Ectodermal cell (in vitro differentiated cells): ENCODE measurements at regions not wholly inside any gene's neighbourhood (a gene's known extent, or its start where the extent isn't known, plus 50 kb on each side); places are given as distances from the start of the nearest gene placed in this dataset.
"Not testable (repeated sequence)": the region's sequence is repeated elsewhere in the genome, so short reads cannot be mapped to it uniquely, and the experiment has no call there.

Experiments
- H3K27ac ChIP-seq: 2 replicates; pipeline ENCODE4 v1.7.0; 2013; ENCODE audit warnings: mild to moderate bottlenecking, low read depth, low read length; ENCODE audit not compliant: insufficient read depth, poor library complexity, severe bottlenecking
- H3K27me3 ChIP-seq: 2 replicates; pipeline ENCODE4 v1.7.0; 2013; ENCODE audit warnings: mild to moderate bottlenecking, low read length; ENCODE audit not compliant: insufficient read depth, control insufficient read depth, poor library complexity, severe bottlenecking
- H3K36me3 ChIP-seq: one replicate; pipeline ENCODE4 v1.7.0; 2013; ENCODE audit warnings: low read length; ENCODE audit not compliant: control insufficient read depth, insufficient read depth
- H3K4me1 ChIP-seq: one replicate; pipeline ENCODE4 v1.7.0; 2013; ENCODE audit warnings: low read length; ENCODE audit not compliant: control insufficient read depth, insufficient read depth
- H3K4me3 ChIP-seq: 2 replicates; pipeline ENCODE4 v1.7.0; 2013; ENCODE audit warnings: low read depth, low read length, control low read depth; ENCODE audit not compliant: insufficient read depth
- H3K9me3 ChIP-seq: 2 replicates; pipeline ENCODE4 v1.7.0; 2013; ENCODE audit warnings: mild to moderate bottlenecking, low read length, moderate library complexity; ENCODE audit not compliant: control insufficient read depth
- WGBS, 2 experiments: methylation state at CpG; one replicate each; pipeline ENCODE4 v1.1.7; 2013; ENCODE audit warnings: missing lambda C conversion rate in 2 of 2; 5-methylcytosine and 5-hydroxymethylcytosine counted together

DNA sequence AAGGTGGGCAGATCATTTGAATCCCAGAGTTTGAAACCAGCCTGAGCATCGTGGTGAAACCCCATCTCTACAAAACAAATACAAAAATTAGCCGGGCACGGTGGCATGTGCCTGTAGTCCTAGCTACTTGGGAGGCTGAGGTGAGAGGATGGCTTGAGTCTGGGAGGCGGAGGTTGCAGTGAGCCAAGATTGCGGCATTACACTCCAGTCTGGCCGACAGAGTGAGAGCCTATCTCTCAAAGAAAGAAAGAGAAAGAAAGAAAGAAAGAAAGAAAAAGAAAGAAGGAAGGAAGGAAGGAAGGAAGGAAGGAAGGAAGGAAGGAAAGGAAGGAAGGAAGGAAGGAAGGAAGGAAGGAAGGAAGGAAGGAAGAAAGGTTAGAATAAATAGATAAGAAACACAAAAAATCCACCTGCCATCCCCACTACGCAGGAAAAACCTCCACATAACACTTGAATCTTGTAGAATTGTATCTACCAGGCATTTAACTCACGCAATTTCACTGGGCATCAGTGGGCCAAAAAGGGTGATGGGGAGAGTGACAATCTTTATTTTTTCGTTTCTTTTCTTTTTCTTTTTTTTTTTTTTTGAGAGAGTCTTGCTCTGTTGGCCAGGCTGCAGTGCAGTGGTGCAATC is 58.3 kb upstream of the PTPN1 start:
- H3K27ac ChIP-seq, H3K9me3 ChIP-seq, H3K4me3 ChIP-seq, H3K36me3 ChIP-seq, H3K27me3 ChIP-seq, H3K4me1 ChIP-seq: not testable (repeated sequence)
- WGBS, 2 experiments: 79 to 81% methylated on average over 8 to 9 of the region's 9 CpGs

- Histone ChIP-seq H3K27me3 (no peaks in the 10 kb centered on the region), H3K27ac (no peak overlapping the region), H3K36me3 (no peaks in the 10 kb centered on the region), H3K9me3 (no peaks in the 10 kb centered on the region), H3K4me1 (peaks cover 7% of the 10 kb centered on the region), H3K4me3 (no peak overlapping the region)
- WGBS, 2 experiments: 76% methylated on average over 5 to 6 of the region's 6 CpGs
Observed at GRCh38 chr20:50453533-50454244, 56.5 kb upstream of the PTPN1 start.

- not testable (repeated sequence) for H3K27me3 ChIP-seq, H3K4me3 ChIP-seq, H3K27ac ChIP-seq, H3K36me3 ChIP-seq, H3K9me3 ChIP-seq, H3K4me1 ChIP-seq
- WGBS, 2 experiments: 90 to 94% methylated on average over 5 of the region's 5 CpGs
Observed at GRCh38 chr20:50455245-50455644, 54.9 kb upstream of the PTPN1 start.

DNA sequence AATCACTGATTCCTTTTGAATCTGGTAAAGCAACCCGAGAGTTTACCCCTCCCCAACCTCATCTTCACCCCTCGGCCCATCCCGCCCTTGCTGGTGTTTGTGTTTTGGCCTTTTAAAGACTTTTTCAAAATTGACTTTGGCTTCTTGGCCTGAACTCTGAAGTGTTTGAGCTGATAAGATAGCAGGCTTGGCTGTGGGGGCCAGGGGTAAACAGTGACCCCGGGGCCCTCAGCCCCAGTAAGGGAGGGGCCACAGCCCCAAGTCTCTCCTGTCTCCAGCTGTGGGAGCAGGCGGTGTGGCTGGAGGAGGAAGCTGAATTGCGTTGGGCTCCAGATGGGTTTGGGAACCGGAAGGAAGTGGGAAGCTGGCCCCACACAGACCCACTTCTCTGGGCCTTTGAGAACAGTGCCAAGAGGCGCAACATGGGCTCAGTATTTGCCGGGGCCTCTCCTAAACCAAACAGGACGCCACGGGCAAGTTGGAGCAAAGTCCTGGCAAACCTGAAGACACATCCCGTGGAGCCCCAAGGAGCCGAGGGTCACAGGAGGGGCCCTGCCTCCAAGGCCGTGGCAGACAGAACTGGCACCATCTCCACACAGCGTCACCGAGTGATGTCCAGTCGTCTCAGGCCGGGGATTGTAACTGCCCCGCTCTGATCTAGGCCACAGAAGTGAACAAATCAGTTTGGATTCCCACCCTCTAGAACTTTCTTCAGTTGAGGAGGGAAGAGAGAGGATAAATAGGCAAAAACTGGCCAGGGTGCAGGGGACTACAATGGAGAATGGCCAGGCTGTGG is 54.3 kb upstream of the PTPN1 start:
- Histone ChIP-seq H3K9me3 (no peaks in the 10 kb centered on the region), H3K4me1 (peaks cover 7% of the 10 kb centered on the region), H3K27ac (no peak overlapping the region), H3K27me3 (no peaks in the 10 kb centered on the region), H3K4me3 (no peak overlapping the region), H3K36me3 (no peaks in the 10 kb centered on the region)
- WGBS, 2 experiments: 84 to 85% methylated on average over 19 of the region's 19 CpGs

GRCh38 chr20:50456452-50457324 is 53.5 kb upstream of the PTPN1 start:
- H3K27ac ChIP-seq: no peak overlapping the region

DNA sequence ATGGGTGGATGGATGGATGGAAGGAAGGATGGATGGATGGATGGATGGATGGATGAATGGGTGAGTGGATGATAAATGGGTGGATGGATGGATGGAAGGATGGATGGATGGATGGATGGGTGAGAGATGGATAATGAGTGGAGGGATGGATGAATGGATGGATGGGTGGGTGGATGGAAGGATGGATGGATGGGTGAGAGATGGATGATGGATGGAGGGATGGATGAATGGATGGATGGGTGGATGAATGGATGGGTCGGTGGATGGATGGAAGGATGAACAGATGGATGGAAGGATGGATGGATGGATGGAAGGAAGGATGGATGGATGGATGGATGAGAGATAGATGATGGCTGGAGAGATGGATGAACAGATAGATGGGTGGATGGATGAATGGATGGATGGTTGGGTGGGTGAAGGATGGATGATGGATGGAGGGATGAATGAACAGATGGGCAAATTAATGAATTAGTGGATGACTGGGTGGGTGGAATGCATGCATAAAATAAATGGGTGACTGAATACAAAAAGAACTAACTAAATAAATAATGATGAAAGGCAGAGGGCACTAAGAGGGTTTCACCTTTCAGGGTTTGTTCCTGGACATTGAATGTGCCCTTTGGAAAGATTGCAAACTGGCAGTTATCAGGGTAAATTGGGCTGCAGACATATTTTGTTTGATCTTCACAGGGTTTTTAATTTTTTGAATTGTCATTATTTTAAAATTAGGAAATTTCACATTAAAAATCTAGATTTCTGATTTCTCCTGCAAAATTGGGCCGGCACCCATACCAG is 50.9 kb upstream of the PTPN1 start:
- no peaks in the 10 kb centered on the region for H3K9me3 ChIP-seq
- no peaks in the 10 kb centered on the region for H3K36me3 ChIP-seq
- H3K27ac ChIP-seq: no peak overlapping the region
- 89 to 96% methylated on average over 2 of the region's 2 CpGs for WGBS, 2 experiments
- H3K4me3 ChIP-seq: no peak overlapping the region
- H3K4me1 ChIP-seq: no peaks in the 10 kb centered on the region
- H3K27me3 ChIP-seq: no peaks in the 10 kb centered on the region

More at GRCh38 chr20:50456452-50457324, 53.5 kb upstream of the PTPN1 start:
- WGBS, 2 experiments: 86% methylated on average over 8 of the region's 8 CpGs
- no peaks in the 10 kb centered on the region for H3K27me3 ChIP-seq
- H3K36me3 ChIP-seq: no peaks in the 10 kb centered on the region
- no peaks in the 10 kb centered on the region for H3K4me1 ChIP-seq
- H3K4me3 ChIP-seq: no peak overlapping the region
- H3K9me3 ChIP-seq: no peaks in the 10 kb centered on the region

GRCh38 chr20:50460115-50460607 is 50.0 kb upstream of the PTPN1 start:
- Histone ChIP-seq H3K27me3 (peaks cover 3% of the 10 kb centered on the region), H3K4me3 (no peak overlapping the region), H3K4me1 (no peaks in the 10 kb centered on the region), H3K9me3 (no peaks in the 10 kb centered on the region), H3K36me3 (no peaks in the 10 kb centered on the region), H3K27ac (no peak overlapping the region)
- WGBS, 2 experiments: 88 to 91% methylated on average over 9 of the region's 9 CpGs
